Right forelimb (tissue), 1 donor: ENCODE measurements at regions not wholly inside any gene's neighbourhood (a gene's known extent, or its start where the extent isn't known, plus 50 kb on each side); places are given as distances from the start of the nearest gene placed in this dataset.
"Not testable (repeated sequence)": the region's sequence is repeated elsewhere in the genome, so short reads cannot be mapped to it uniquely, and the experiment has no call there.

Experiments
- DNase-seq: peaks from one replicate; pipeline ENCODE4 v3.0.0-alpha.2; 2018

DNA sequence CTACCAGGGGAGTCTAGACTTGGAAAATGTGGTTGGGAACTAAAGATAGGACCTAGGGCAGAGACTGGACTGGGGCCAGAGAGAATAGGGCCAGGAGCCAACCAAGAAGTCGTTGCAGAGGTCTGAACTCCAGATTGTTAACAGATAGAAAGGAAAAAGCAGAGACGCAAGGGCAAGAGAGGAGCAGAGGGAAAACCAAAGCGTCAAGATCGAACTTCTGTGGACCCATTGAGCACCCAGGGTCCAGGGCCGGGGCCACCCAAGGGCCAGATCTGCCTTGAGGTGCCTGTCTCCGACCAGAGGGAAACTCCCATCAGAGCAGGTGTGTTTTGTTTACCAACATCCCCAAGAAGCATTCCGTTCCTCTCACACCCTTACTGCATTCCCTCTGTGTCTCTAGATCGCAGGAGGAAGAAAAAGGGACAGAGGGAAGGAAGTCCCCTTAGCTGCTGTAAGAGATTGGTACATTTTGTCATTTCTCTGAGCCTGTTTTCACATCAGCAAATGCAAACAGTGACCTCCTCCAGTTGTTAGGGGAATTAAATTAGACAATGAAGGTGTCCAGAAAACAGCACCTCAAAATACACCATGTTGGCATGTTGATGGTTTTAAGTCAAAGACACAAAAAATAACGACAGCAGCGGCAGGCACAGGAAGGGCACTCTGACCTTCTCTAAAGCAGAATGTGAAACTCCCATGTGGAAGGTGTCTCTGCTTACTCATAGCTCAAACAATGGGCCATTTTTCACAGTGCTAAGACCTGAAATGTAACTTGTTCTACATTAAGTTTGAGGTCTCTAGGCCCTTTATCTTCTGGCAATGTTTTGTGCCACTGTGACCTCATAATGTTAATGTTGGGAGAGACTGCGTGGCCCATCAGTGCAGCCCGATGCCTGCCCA, 105.8 kb upstream of the RAB4A start:
- no peak for DNase-seq

DNA sequence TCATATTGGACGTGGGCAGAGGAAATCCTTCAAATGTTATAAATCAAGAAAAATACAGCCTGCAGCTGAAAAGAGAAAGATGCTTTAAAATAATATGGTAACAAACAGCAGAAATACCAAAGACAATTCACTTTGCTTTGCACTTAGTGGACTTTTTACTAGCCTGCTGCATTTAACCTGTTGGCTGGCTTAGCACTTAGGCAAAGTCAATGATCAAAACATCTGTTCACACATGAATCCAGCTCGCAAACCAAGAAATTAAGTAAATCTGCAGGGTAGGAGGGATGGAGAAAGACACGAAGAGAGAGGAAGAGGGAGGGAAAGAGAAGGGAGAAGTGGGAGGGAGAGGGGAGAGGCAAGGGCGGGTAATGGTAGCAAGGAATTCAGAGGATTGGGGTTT, 103.6 kb upstream of the RAB4A start:
- no peak for DNase-seq

DNA sequence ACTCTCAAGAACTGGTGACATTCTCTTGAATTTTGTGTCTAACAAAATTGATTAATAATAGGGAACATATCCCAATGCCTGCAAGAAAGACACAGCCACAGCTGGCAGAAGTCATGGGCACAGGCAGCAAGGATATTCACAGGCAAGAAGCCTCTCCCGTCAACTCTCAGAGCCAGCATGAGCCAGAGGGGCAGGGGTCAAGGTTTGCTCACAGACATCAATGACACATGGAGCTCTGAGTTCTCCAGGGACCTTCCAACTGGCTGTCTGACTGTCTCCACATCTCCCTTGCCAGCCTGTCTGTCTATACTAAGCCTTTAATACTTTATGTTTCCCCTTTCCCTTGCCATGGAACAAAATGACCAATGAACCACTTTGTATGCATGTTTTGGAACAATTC, 101.5 kb upstream of the RAB4A start:
- no peak for DNase-seq

DNA sequence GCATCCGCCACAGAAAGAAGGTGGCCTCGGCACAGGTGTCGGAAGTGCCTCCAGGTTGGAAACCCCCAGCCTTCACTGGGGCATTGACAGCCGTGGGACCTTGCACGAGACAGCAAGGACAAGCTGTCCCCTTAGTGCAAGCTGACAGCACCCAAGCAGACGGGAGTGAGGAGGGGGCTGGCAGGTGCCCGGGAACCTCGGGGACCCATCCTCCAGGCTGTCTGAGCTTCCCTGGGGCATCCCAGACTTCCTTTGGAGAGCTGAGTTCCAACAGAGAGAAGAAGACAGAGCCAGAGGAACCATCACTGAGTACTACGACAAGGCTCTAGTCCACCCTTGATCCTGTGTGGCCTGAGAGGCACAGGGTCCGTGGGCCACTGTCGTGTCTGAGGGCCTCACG, 100.6 kb upstream of the RAB4A start:
- no peak for DNase-seq

DNA sequence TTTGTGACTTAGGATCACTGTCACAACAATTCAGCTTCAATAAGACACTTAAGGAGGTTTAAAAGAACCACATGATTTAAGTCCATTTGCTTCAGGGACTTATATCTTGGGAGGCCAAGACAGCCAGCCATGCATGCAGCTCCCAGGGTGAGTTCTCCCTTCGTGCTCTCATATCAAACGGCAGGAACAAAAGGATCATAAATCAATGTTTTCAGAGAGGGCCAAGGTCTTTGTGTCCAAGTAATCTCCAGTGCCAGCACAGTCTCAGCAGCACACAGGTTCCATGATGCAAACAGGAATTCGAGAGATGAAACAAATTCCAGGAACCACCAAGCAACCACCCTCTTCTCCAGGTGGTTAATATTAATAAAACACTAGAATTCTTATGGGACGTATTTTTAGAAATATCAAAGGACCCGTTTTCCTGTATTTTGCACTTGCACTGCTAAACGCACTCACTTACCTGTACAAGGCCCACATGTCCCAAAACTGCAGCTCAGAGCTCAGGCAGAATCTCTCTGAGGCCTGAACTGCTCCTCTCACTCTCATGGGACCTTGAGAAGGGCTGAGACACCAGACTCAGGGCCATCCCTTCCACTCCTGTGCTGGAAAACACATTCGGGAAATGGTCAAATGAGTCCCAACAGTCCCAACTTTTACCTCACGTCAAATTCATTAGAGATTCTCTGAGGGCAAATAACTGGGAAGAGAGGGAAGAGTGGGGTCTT, 100.0 kb upstream of the RAB4A start:
- no peak for DNase-seq

DNA sequence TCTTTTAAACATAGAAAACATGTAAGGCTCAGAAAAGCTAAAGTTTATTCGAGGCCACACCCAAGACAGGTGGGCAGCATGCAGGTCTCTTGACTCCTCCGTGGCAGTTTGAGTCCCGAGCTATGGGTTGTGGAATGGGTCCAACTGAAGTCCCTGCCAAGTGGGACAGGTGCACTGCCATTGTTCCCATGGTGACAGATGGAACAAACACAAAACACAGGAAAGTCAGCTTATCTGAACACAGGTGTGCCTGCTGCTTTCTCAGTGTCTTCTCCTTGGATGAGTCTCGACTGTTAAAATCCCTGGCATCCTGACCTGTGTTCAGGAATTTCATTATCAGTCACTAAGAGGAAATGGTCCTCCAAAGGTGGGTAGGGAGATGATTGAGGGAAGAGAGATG, 99.0 kb upstream of the RAB4A start:
- no peak for DNase-seq

DNA sequence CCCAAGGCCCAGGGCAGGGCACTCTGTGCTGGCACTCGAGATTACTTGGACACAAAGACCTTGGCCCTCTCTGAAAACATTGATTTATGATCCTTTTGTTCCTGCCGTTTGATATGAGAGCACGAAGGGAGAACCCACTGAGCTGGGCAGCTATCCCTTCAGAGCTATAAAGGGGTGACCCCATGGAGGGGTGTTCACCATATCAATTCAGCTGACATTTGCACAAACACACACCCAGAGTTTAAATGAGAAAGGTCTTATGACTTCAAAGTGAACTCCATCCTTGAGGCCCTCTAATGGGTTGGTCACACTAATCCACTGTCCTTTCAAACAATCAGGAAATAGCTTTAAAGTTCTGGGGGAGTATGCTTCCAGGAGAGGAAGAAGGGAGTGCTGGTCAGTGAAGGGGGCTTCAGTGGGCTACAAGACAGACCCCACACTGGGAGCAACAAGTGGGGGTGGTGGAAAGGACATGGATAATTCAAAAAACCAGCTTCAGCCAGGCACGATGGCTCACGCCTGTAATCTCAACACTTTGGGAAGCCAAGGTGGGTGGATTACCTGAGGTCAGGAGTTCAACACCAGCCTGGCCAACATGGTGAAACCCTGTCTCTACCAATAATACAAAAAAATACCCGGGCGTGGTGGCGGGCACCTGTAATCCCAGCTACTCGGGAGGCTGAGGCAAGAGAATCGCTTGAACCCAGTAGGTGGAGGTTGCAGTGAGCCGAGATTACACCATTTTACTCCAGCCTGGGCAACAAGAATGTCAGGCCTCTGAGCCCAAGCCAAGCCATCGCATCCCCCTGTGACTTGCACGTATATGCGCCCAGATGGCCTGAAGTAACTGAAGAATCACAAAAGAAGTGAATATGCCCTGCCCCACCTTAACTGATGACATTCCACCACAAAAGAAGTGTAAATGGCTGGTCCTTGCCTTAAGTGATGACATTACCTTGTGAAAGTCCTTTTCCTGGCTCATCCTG, 97.1 kb upstream of the RAB4A start:
- DNase-seq = not testable (repeated sequence)

DNA sequence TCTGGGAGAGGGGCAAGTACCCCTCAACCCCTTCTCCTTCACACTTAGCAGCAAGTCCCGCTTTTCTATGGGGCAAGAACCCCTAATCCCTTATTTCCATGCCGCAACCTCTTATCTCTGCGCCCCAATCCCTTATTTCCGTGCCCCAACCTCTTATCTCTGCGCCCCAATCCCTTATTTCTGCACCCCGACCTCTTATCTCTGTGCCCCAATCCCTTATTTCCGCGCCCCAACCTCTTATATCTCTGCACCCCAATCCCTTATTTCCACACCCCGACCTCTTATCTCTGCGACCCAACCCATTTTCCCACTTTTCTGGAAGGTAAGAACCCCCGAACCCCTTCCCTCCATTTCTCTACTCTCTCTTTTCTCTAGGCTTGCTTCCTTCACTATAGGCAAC, 95.6 kb upstream of the RAB4A start:
- DNase-seq = not testable (repeated sequence)

DNA sequence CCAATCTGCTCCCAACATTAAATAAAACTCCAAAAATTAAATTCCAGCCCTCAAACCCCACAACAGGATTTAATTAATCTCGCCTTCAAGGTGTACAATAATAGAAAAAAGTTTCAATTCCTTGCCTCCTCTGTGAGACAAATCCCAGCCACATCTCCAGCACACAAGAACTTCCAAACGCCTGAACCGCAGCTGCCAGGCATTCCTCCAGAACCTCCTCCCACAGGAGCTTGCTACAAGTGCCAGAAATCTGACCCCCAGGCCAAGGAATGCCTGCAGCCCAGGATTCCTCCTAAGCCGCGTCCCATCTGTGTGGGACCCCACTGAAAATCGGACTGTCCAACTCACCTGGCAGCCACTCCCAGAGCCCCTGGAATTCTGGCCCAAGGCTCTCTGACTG, 94.5 kb upstream of the RAB4A start:
- not testable (repeated sequence) for DNase-seq

DNA sequence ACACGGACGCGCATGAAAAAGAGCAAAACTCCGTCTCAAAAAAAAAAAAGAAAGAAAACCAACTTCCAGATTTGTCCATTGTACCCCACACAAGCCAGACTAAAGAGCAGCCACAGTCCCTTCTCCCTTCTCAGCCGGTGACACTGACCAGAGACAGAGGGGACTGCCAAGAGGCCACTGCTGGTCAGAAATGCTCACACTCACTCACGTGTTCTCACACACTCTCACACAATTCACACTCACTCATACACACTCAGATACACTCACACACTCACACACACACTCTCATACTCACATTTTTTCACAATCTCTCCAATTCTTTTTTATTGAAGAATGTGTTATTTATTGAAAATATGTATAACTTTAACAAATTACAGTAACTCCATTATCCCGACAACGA, 90.8 kb upstream of the RAB4A start:
- no peak for DNase-seq

DNA sequence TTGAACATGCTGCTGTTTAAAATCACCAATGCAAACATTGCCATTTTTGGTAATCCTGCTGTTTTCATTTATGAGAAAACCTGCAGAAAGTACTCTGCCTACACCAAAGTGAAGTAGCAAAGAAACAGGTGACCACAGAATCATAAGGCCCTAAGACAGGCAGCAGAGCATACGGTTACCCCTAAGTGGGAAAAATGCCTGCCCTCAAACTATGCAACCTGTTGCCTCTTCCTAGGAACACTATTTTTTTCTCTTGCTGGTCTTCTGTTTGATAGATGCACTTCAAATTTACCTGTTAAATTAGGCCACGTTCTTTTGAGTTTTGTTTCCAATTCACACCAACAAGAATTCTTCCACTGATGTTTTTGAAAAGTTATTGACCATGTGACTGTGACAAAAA, 89.5 kb upstream of the RAB4A start:
- DNase-seq = no peak

DNA sequence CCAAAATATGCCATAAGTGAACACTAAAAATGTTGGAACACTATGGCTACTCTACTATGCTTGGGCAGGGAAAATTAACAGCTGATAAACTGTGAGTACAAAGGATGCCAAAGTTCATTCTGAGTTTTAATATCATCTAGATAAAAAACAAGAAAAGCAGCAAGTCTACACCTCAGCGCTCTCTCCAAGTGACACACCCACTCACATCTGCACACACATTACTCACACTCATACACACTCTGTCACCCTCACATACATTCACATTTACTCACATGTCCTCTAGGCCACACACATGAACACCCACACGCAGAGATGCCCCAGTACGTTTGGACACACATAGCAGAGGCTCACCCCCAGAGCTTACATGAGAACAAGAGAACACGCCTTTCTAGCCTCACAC, 87.3 kb upstream of the RAB4A start:
- no peak for DNase-seq

DNA sequence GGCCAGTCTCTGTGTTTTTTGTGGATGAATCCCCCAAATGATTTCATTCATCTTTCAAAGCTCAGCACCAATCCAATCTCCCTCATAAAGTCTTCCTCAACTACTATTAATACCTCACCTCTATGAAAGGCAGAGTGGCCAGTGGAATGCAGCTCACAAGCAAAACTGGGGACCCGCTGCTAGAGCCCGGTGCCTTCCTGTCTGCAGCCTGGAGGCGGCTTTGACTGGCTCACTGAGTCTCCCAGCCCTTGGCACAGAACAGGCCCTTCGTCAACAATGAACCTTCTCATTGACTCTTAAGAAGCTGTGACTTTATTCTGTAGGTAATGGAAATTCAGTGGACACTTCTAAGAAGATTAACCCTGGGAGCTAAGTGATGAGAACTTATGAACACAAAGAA, 86.8 kb upstream of the RAB4A start:
- no peak for DNase-seq

DNA sequence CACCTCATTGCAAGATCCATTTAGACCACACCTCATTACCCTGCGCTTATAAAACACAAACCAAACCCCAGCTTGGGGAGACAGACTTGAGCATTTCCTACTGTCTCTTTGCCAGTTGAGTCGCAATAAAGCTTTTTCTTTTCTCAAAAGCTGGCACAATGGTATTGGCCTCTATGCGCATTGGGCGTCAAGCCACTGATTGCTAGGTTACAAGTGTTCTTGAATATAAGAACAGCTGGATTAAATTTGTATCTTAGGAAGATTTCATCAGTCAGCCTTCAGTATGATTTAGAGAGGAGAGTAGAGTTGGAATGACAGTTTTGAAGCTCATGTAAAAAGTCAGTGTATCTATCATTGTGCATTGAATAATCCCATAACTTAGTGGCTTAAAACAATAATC, 84.9 kb upstream of the RAB4A start:
- no peak for DNase-seq

DNA sequence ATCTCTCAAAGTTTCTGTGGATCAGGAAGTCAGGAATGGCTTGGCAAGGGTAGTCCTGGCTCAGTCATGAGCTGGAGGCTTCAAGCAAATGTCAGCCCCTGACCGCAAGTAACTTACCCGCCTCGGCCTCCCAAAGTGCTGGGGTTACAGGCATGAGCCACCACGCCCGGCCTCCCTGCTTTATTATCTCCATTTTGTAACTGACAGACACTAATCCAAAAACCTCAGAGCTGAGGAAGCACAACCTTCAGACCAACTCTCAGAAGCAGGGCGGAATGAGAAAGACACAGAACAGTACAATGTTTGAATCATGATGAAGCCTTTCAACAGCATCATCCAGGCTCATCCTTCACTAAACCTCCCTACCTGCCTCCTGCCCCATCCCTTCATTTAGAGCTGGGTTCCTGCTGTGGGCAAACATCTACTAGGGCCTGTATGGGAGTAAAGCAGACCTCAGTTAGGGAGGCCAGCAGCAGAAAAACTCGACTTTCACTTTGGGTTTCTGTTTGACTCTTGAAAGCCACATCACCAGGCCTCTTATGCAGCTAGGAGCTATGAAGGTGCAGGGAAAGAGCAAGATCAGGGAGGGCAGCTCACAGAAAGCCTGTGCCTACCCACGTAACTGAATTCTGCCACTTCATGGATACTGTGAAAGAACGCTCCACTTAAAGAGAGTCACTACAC, 84.4 kb upstream of the RAB4A start:
- DNase-seq = no peak

DNA sequence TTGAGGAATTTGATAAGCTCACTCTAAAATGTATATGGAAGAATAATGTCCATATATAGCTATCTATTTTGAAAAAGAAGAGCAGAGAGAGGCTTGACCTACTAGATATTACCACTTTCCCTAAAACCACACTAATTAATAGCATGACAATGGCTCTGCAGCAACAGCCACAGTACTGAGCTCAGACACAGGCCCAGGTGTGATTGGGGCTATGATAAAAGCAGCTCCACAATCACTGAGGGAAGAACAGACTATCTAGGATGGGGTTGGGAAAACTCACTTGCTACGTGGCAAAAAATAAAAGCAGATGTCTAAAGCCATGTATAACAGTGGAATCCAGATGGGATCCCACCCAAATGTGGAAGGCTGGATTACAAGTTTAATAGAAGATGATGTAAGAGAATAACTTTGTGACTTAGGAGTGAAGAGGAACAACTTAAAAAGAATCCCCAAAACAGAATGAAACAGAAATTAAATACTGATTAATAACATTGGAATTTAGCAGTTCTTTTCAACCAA, 80.8 kb upstream of the RAB4A start:
- no peak for DNase-seq

DNA sequence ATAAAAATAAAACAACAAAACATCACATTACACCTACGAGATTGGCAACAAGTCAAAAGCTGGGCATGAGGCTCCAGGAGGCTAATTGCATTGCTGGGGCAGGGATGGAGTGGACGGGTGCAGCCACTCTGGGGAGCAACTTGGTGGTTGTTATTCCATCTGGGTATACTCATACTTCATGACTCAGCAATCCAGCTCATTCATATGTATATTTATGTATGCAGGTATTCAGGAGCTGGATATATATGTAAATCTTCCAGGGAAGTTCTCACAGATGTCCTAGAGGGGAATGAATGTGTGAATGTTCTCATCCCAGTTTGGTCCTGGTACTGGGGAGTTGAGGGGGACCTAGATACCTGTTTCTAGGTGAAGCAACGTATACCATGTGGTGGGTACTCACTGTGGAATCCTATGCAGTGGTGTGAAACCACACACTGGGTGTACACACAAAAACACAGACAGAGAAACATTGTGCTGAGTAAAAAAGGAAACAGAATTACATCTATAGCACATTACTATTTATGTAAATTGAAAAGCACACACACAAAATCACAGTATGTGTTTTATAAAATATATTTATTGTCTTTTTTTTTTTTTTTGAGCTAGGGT, 79.7 kb upstream of the RAB4A start:
- no peak for DNase-seq

DNA sequence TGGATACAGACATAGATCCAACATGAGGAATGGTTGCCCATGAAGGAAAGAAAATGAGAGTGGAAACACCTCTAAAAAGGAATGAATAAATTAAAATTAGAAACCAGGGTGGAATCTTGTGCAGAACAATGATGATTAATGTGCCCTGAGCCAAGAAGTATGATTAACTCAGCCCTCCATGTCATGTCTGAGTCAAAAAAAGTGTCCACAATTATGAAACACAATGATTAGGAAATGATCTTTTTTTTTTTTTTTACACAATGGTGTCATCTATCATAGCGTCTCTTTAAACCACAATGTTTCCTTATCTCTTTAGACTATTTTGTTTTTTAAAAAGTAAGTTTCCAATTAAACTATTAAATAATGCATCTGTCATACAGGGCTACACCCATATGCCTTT, 78.9 kb upstream of the RAB4A start:
- DNase-seq = no peak

DNA sequence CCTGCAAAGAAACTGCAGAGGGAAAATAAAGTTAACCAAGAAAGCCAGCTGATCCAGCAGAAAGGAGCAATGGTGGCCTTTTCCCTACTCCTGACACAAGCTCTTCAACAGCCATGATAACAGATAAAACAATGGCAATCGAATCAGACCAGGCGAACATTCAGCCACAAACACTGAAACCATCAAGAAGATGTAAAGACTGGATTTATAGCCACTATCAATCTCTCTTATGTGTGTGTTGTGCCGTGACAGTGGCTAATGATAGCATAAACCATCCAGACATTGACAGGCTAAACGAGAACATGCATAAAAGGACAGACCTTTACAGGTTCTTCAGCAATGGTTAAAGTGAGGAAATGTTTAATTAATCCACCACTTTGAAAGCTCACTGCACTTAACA, 78.1 kb upstream of the RAB4A start:
- DNase-seq = no peak

DNA sequence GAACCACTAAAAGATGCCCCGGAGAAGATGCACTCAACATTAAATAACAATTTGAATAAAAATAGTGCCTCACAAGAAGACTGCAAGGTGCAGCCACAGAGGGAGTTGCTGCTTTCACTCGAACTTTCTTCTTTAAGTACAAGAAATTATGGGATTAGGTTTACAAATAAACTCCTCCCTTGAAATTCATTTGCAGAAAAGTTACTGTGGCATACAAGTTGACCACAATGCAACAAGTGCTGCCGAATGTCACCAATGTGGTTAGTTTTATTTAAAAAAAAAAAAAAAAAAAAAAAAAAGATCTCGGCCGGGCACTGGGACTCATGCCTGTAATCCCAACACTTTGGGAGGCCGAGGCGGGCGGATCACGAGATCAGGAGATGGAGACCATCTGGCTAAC, 76.8 kb upstream of the RAB4A start:
- DNase-seq = no peak

DNA sequence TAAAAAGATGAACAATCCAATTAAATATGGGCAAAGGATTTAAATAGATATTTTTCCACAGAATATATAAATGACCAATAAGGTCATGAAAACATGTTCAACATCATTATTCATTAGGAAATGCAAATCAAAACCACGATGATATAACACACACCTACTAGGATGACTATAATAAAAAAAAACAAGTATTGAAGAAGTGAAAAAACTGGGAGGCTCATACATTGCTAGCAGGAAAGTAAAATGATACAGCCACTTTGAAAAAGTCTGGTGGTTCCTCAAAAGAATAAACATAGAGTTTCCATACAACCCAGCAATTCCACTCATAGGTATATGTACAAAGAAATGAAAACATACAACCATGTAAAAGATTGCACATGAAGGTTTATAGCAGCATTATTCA, 75.7 kb upstream of the RAB4A start:
- DNase-seq = no peak
